ENCODE measurements at regions not wholly inside any gene's neighbourhood (a gene's known extent, or its start where the extent isn't known, plus 50 kb on each side); places are given as distances from the start of the nearest gene placed in this dataset.

GRCh38 chr9:106795031-106795430, 67.9 kb upstream of the ZNF462 start:
- no peak for DNase-seq

GRCh38 chr9:106796771-106797170, 66.2 kb upstream of the ZNF462 start:
- no peak for DNase-seq

- no peak for DNase-seq
Observed at GRCh38 chr9:106797299-106797698, 65.7 kb upstream of the ZNF462 start.

GRCh38 chr9:106798016-106798799, 64.8 kb upstream of the ZNF462 start:
- DNase-seq: no peak

- DNase-seq: no peak
Observed at GRCh38 chr9:106799152-106799551, 63.8 kb upstream of the ZNF462 start.

- DNase-seq: no peak
Observed at GRCh38 chr9:106800701-106801270, 62.2 kb upstream of the ZNF462 start.

- no peak for DNase-seq
Observed at GRCh38 chr9:106801816-106802215, 61.1 kb upstream of the ZNF462 start.

Data from NCI-H510A treated with DMSO at 0.1 percent for 48 hours (cell line).